ENCODE measurements at regions not wholly inside any gene's neighbourhood (a gene's known extent, or its start where the extent isn't known, plus 50 kb on each side); places are given as distances from the start of the nearest gene placed in this dataset.

DNA sequence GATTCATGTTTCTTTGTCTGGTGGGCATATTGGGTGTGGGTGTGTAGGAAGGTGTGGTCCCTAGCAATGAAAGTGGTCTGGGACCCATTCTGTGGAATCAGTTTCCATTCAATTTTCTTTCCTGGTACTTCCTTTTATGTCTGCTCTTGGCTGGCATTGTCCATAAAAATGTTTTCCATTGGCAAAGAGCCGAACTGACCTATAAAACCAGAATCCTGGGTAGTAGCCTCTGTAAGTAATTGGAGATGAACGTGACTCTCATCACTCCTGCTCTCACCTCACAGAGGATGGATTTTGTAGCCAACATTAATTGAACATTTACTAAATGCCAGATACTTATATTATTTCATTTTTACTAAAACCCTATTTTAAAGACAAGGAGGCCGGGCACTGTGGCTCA is 66.5 kb upstream of the IRX3 start:
- TF ChIP-seq, protein P1, sequence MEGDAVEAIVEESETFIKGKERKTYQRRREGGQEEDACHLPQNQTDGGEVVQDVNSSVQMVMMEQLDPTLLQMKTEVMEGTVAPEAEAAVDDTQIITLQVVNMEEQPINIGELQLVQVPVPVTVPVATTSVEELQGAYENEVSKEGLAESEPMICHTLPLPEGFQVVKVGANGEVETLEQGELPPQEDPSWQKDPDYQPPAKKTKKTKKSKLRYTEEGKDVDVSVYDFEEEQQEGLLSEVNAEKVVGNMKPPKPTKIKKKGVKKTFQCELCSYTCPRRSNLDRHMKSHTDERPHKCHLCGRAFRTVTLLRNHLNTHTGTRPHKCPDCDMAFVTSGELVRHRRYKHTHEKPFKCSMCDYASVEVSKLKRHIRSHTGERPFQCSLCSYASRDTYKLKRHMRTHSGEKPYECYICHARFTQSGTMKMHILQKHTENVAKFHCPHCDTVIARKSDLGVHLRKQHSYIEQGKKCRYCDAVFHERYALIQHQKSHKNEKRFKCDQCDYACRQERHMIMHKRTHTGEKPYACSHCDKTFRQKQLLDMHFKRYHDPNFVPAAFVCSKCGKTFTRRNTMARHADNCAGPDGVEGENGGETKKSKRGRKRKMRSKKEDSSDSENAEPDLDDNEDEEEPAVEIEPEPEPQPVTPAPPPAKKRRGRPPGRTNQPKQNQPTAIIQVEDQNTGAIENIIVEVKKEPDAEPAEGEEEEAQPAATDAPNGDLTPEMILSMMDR (IDR thresholded peaks at IDR 0.05; ENCODE audit: low read depth, low read length, missing control alignments): no peak
- no peak for DNase-seq (ENCODE audit: extremely low read depth, low read depth)
- H3K4me3 ChIP-seq (replicated peaks; ENCODE audit: low read depth, low read length): no peak overlapping the region

DNA sequence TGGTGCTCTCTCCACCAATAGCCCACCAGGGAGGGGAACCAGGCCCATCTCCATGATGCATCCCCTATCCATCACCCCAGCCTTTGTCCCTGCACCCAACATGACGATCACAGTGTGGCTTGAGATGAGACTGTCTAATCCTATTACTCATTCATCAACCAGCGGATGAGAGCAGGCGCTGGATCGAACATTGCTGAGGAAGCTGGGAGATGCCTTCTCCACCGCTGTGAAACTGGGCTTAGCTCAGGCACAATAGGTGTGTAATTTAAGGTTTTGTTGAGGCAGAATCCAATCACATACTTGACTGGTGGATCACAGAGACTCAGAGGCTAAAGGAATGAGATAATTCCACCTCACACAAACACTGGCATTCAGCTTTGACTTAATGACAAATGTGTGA is 64.6 kb upstream of the IRX3 start:
- no peak overlapping the region for H3K4me3 ChIP-seq (replicated peaks; ENCODE audit: low read depth, low read length)
- no peak for DNase-seq (ENCODE audit: extremely low read depth, low read depth)

DNA sequence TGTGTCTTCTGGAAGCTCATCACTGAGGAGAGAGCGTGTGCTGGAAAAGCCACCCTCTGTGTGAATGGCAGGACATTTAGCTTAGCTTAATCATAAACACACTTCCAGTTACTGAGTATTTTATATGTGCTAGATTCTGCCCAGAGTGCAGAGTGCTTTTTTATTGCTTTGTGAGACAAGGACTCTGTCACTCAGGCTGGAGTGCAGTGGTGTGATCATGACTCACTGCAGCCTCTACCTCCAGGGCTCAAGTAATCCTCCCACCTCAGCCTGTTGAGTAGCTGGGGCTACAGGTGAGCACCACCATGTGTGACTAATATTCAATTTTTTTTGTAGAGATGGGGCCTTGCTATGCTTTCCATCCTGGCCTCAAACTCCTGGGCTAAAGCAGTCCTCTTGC is 61.4 kb upstream of the IRX3 start:
- H3K4me3 ChIP-seq (replicated peaks; ENCODE audit: low read depth, low read length): no peak overlapping the region
- TF ChIP-seq, protein P1 (IDR thresholded peaks at IDR 0.05; ENCODE audit: low read depth, low read length, missing control alignments): no peak
- DNase-seq (ENCODE audit: extremely low read depth, low read depth): no peak

More for the DNA sequence above, 64.6 kb upstream of the IRX3 start:
- TF ChIP-seq, protein P1 (IDR thresholded peaks at IDR 0.05; ENCODE audit: low read depth, low read length, missing control alignments): no peak

DNA sequence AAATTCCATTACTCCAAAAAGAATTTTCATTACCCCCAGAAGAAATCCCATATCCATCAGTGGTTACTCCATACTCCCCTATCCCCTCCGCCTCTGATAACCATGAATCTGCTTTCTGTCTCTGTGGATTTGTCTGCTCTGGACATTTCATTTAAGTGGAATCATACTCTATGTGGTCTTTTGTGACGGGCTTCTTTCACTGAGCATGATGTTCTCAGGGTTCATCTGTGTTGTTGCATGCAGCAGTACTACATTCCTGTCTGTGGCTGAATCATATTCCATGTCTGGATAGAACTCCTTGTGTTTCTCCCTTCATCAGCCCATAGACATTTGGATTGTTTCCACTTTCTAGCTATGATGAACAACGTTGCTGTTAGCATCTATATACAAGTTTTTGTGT is 59.5 kb upstream of the IRX3 start:
- DNase-seq (ENCODE audit: extremely low read depth, low read depth): no peak
- H3K4me3 ChIP-seq (replicated peaks; ENCODE audit: low read depth, low read length): no peak overlapping the region
- TF ChIP-seq, protein P1 (IDR thresholded peaks at IDR 0.05; ENCODE audit: low read depth, low read length, missing control alignments): no peak

DNA sequence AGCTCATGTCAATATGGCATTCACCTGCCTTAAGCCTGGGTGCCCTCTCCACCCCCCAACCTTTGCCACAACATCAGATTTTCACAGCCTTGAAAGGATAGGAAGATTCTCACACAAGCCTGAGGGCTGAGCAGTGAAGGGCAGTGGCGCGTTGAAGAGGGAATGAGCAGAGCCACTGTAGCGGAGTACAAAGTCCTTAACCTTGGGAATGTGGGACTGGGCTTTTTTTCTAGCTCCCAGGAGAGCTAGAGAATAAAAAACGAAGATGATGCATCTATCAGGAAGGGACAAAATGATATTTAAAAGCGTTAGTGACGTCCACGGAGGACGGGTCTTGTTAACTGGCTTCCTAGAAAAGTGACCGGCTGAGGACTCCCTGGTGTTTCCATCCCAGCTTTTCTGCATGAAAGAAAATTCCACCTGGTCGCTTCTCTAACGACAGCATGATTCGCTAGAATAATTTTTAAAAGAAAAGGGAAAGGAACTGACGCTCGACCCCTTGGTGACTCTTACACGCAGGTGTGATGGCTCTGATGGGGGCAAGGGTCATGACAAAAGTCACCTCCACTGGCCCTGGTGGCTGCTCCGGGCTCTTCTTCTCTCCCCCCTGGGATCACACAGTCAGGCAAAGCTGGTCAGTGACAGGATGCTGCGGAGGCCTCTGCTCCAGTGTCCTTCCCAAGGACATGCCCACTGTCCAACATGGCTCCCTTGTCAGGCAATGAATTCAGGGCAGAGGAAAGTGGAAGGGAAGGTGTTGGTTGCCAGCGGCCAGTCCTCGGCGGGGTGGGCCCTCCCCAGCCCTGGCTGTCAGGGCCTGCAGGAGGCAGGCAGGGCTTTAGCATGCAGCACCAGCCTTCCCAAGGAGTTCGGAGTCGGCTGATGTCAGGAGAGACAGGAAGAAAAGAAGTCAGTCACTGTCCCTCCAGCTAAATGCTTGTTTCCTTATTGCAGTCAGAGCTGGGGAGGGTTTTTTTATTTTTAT is 58.4 kb upstream of the IRX3 start:
- no peak for DNase-seq (ENCODE audit: extremely low read depth, low read depth)
- H3K4me3 ChIP-seq (replicated peaks; ENCODE audit: low read depth, low read length): no peak overlapping the region
- TF ChIP-seq, protein P1 (IDR thresholded peaks at IDR 0.05; ENCODE audit: low read depth, low read length, missing control alignments): no peak

DNA sequence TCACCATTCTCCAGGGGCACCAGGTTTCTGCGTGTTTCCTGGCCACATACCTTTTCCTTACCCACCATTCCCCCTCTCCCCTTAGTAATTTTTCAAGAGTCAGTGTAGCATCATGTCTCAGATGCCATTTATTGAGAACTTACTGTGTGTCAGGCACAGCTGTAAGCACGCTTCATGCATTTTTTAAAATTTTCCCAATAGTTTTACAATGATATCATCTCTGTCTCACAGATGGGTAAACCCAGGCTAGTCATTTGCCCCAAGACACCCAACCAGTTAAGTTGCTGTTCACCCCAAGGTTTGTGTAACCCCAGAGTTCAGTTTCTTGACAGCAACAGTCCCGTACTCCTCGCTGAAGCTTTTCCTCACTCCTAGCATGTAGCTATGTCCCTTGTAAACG is 56.4 kb upstream of the IRX3 start:
- no peak for DNase-seq (ENCODE audit: extremely low read depth, low read depth)
- TF ChIP-seq, protein P1 (IDR thresholded peaks at IDR 0.05; ENCODE audit: low read depth, low read length, missing control alignments): no peak
- H3K4me3 ChIP-seq (replicated peaks; ENCODE audit: low read depth, low read length): no peak overlapping the region

All from HFF-Myc (cell line).